Bone marrow (tissue), 2 donors: ENCODE measurements at regions not wholly inside any gene's neighbourhood (a gene's known extent, or its start where the extent isn't known, plus 50 kb on each side); places are given as distances from the start of the nearest gene placed in this dataset.

Experiments
- DNase-seq, 2 donors: peaks; one replicate each; lab custom pipeline; 2025; lab: John Stamatoyannopoulos, UW

DNA sequence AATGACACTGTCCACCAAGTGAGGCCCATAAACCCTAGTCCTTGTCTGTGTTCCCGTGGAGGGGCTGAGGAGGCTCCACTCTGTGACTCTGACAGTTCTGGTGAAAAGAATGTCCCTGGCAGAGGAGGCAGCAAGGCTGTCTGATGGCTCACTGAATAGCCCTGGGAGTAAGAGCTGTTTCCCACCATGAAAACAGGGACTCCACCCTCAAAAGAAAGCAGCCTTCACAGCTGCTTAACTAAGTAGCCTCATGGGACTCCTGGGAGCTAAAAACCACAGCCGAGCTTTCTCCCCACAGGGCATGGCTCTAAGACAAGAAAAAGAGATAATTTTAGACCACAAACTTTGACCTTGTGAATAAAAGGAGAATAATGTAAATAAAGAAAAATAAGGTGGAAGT is 135.1 kb upstream of the FRY start:
- no peak for DNase-seq

DNA sequence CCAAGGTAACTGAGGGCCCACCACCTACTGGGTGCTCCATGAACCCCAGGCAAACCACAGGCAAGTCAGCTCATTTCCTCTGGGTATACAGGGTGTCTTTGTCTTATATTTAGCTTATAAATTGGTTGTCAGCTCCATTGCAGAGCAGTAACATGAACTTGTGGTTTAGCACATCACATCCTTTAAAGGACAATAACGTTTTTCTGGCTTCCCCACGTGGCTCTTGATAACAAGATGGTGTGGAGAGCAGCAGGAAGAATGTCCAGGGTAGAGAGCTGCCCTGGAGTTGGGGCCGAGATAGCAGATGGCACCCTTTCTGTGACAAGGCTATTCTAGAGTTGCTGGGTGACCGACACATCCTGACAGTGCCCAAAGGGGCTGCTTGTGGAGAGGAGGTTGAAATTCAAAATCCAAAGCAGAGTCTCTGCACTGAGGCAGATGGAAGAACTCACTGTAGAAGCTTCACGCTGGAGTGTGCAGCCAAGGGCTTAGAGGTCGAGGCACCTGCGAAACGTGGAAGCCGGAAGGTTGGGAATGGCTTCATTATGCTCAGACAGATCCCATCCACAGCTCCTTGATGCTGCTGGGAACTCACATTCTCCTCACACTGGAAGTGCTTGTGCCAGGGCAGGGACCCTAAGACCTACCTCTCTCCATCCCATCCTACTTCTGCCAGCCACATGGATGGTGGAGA is 133.0 kb upstream of the FRY start:
- peak in 1 of 2 donors; percentile 12 for DNase-seq

GRCh38 chr13:31901985-31902384 is 129.6 kb upstream of the FRY start:
- DNase-seq = no peak

DNA sequence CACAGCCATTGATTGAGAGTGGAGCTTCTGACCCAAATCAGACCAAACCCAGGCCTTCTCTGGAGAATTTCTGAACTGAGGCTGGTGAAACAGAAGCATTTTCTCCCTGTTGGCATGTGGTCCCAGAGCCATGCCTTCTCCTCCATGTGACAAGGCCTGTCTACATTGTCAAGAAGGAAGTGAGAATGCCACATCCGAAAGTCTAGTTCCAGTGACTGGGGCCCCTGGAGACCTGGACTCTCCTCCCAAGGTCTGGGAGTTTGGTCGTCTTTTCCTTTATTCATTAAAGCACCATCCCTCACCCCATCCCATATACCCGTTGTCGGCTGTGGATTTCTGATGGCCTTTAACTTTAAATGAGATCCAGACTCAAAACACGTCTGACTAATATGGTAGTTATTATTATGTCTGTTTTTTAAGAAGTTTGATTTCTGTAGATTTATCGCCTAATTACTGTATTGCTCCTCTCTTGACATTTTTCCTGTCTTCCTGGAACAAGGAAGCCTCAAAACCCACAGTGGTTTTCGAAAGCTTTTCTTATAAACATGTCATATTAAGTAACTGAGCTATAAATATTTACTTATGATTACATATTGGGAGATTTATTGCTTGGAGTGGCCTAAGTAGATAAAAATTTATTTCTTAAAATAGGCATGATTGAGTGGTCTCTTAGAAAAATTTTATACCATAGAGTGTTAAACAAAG is 128.3 kb upstream of the FRY start:
- DNase-seq = no peak

GRCh38 chr13:31904941-31905824 is 126.4 kb upstream of the FRY start:
- DNase-seq = no peak

GRCh38 chr13:31905961-31906360 is 125.6 kb upstream of the FRY start:
- DNase-seq = no peak

GRCh38 chr13:31908696-31909411 is 122.7 kb upstream of the FRY start:
- DNase-seq = no peak

DNA sequence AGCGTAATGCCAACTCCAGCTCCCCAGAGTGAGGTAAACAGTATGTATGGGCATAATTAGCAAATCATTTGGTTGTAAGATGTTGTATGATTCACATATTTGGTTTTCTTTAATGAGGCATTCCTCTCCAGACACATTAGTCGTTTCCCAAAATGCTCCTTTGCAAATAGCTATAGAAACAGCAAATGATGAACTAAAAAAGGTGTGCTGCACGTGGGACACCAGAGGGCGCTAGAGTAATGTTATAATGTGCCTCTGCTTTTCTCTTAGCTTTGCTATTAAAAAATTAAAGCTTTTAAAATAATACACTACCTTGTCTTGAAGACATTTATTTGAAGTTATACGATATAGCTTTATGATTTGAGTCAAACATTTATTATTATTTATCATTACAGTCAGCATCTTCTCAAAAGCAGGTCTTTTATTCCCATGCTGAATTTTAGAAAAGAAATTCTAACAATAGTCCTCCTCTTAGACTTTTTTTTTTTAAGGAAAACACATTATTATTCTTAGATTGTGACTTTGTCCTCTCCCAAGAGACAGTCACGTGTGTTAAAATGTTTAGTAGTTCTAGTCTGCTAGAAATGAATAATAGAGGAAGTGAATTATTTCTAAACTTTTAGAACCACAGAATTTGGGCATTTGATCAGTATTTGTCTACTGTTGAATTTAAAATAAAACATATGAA is 121.6 kb upstream of the FRY start:
- DNase-seq = peak in 1 of 2 donors; percentile 33

DNA sequence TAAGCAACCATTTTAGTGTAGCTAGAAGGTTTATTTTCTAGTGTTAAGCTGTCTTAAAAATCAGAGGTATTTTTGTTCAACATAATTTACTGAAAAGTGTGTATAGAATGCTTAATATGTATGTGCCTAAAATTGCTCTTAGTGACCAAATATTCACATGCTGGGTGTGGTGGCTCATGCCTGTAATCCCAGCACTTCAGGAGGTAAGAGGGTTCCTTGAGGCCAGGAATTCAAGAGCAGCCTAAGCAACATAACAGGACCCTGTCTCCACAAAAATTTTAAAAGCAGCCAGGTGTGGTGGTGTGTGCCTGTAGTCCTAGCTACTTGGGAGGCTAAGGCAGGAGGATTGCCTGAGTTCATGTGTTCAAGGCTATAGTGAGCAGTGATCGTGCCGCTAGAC is 120.9 kb upstream of the FRY start:
- DNase-seq = no peak

GRCh38 chr13:31912647-31913401 is 118.8 kb upstream of the FRY start:
- no peak for DNase-seq

- no peak for DNase-seq
Observed at GRCh38 chr13:31913459-31913858, 118.1 kb upstream of the FRY start.

DNA sequence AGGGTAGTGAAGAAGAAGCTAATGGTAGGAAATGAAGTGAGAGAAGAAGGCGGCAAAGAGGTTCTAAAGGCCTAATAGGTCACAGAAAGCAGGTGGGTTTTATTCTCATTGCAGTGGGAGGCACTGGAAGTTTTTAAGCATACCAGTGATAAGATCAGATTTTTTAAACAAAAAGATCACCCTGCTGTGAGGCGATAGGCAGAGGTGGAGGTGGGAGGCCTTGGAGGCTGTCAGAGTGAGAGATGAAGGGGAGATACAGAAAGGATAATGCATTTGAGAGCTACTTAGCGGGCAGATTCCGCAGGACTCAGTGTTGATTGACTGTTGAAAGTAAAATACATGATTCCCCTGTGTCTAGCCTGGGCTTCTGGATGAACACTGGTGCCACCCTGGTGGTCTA is 116.7 kb upstream of the FRY start:
- DNase-seq = no peak

DNA sequence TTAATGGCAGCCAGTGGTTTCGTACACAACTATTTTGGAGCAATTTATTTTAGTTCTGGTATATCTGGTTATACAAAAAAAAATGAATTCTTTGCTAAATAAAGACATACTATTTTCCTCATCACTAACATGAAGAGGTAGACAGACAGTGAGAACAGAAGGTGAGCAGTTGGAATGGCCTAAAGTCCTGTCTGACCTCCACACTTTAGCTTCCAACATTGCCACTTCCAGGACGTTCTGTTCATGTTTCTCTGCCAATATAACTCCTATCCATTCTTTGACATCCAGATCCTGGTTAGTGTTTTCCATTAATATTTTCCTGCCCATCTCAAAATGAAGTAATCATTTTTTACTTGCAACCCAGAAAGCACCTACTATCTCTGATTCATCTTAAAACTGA is 112.9 kb upstream of the FRY start:
- DNase-seq = no peak

GRCh38 chr13:31919241-31919640 is 112.3 kb upstream of the FRY start:
- DNase-seq = no peak

DNA sequence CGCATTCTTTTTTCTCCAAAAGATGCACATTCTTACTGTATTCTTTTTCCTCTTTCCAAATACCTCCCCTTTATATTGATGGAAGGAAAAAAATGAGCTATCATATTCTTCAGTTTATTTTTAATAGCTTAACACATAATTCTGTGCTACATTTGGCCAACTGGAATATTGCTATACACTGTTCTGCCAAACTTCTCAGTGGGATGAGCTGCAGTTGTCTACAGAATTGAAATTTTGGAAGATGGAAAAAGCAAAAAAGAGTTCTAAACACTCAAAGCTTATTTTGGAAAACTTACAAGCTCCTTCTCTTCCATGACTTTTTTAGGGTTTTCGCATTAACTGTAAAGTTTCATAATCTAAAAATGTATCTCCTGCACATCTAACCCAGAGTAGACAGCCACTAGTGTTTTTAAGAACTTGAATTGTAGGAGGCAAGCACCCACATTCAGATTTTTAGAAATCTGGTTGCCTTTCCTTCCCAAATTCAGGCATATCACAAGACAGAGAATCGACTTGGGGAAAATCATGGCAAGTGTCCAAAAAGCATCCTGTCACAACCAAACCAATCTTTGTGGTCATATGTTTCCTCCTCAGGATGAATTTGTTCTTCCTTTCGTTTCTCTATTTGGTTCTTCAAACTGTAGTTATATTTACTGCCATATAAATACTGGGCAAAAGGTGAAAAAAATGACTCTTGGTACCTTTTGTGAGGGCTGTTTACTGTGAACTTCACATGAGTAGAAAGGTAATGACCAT is 111.4 kb upstream of the FRY start:
- DNase-seq = peak in 1 of 2 donors; percentile 24

- no peak for DNase-seq
Observed at GRCh38 chr13:31920727-31921100, 110.9 kb upstream of the FRY start.

DNA sequence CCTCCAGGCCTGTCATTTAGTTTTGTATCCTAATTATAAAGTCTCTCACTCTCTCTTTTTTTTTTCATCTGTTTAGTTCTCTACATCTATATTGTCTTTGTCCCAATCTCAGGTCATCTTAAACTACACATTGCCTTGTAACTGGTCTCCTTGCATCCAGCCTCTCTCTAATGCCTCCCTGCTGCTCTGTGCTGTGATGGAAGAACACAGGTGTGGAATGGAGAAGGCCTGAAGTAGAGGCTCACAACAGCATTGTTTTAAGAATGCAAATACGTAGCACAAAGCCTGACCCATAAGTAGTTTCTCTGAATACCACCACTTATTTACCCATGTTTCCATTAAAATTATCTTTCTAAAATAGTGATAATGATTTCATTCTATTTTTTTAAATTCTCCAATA is 108.8 kb upstream of the FRY start:
- DNase-seq = no peak

- DNase-seq = no peak
Observed at GRCh38 chr13:31923134-31923763, 108.3 kb upstream of the FRY start.

- DNase-seq = no peak
Observed at GRCh38 chr13:31925079-31925478, 106.5 kb upstream of the FRY start.

GRCh38 chr13:31927219-31927653 is 104.3 kb upstream of the FRY start:
- DNase-seq = no peak
